ENCODE measurements at regions not wholly inside any gene's neighbourhood (a gene's known extent, or its start where the extent isn't known, plus 50 kb on each side); places are given as distances from the start of the nearest gene placed in this dataset.

DNA sequence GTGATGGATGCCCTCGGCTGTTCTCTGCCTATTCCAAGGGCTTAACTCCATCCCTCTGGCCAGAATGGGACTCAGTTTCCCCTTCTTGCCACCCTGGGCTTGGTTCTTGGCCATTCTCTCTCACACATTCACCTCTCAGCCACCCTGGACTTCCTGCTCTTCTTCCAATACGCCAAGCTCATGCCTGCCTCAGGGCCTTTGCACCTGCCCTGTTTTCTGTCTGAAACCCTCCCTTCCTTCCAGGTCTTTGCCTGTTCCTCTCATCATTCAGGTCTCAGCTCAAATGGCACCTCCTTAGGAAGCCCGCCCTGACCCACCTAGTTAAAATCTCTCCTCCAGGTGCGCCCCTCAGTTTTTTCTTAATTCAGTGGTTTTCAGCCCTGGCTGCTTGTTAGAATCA lies 76.6 kb upstream of the TP53I11 start:
- DNase-seq = no peak
- no peaks in the 10 kb centered on the region for H3K27me3 Mint-ChIP-seq
- no peak overlapping the region for H3K4me3 Mint-ChIP-seq
- H3K27ac Mint-ChIP-seq = no peak overlapping the region
- peaks cover 12% of the 10 kb centered on the region for H3K4me1 Mint-ChIP-seq
- no peaks in the 10 kb centered on the region for H3K9me3 Mint-ChIP-seq
- H3K36me3 Mint-ChIP-seq = no peaks in the 10 kb centered on the region

DNA sequence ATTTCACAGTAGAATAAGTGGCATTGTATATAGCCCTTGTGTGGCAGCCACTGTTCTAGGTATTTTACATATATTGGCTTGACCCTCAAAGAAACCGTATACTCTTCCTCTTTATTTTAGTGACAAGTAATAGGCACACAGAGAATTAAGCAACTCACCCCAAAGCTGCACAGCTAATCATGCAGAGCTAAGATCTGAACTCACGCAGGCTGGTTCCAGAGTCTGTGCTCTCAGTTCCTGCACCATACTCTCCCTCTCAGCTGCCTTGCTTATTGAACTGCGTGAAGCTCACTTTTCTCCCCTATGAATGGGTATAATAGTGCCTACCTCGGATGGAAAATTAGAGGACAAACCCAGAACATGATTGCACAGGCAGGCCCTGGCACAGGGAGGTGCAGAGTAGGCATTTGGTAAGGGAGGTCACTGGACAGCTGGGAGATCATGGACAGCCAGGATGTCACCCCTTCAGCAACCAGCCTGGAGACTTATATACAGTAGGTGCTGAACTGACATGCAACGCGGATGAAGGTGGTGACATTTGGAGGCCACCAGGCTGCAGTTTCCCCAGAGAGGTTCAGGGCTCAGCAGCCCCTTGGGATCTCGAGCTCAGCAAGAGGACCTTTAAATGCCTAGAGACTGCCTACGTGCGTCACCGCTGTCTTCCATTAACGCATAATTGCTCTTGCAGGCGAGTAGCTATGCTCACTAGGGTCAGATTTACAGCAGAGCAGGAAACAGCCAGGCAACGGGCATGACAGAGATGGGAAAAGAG lies 78.4 kb upstream of the TP53I11 start:
- Mint-ChIP-seq H3K4me1 (peaks cover 12% of the 10 kb centered on the region), H3K27me3 (no peaks in the 10 kb centered on the region), H3K27ac (no peak overlapping the region), H3K9me3 (no peaks in the 10 kb centered on the region), H3K4me3 (no peak overlapping the region), H3K36me3 (no peaks in the 10 kb centered on the region)
- DNase-seq = no peak

DNA sequence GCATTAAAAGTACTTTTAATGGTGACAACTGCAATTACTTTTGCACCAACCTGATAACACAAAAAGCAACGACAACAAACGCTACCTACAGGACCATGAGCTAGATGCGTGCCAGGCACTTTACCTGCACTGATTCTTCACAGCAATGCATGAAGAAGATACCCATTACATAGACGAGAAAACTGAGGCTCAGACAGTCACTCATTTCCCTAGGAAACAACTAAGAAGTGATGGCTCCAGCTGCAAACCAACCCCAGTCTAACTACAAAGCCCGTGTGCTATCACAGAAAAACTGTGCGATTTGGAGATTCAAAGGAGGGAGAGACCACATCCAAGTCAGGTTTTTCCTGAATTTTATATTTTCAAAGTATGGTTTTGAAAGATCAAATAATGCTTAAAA lies 80.1 kb upstream of the TP53I11 start:
- DNase-seq = no peak
- Mint-ChIP-seq H3K9me3 (no peaks in the 10 kb centered on the region), H3K36me3 (no peaks in the 10 kb centered on the region), H3K4me1 (peaks cover 6% of the 10 kb centered on the region), H3K27ac (no peak overlapping the region), H3K4me3 (no peak overlapping the region), H3K27me3 (no peaks in the 10 kb centered on the region)

DNA sequence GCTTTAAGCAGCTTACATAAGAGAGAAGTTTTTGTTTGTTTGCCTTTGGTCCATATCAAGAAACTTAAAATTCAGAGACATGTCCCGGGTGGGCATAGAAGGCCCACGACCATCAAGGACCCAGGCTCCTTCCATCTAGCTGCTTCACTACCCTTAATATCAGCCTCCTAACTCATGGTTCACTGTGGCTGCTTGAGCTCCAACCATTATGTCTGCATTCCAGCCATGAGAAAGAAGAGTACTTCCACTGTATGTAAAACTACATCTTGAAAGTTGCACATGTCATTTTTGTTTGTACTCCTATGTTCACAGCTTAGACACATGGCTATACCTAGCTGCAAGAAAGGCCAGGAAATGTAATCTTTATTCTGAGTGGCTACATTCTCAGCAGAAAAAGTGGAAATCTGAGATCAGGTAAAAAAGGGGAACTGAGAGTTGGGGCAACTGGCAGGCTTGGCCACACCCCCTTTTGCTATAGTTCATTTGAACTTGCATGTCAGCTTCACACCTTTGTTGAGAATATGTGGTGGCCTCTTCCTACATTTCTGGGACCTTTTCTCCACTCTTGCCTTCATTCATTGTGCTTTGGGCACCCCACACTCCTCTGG lies 81.3 kb upstream of the TP53I11 start:
- H3K4me3 Mint-ChIP-seq = no peak overlapping the region
- no peaks in the 10 kb centered on the region for H3K9me3 Mint-ChIP-seq
- H3K4me1 Mint-ChIP-seq = no peaks in the 10 kb centered on the region
- H3K27me3 Mint-ChIP-seq = no peaks in the 10 kb centered on the region
- H3K27ac Mint-ChIP-seq = no peak overlapping the region
- no peak for DNase-seq
- no peaks in the 10 kb centered on the region for H3K36me3 Mint-ChIP-seq

DNA sequence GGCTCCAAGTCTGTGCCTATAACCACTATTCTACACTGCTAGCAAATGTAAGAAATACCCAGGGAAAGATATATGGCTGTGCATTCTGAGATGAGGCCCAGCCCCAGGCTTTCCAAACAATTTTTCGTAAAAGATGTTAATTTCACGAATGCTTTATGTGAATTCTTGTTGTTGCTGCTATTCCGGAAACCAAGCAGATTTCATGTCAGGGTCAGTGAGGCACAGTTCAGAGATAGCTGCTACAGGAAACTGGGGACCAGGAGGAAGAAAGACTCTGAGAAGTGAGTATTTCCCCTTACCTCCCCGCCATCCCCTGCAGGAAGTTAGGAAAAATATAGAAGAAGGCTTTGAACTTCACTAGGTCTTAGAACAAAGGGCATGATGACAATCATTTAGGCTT lies 84.7 kb upstream of the TP53I11 start:
- no peaks in the 10 kb centered on the region for H3K4me1 Mint-ChIP-seq
- no peaks in the 10 kb centered on the region for H3K27me3 Mint-ChIP-seq
- H3K36me3 Mint-ChIP-seq = no peaks in the 10 kb centered on the region
- peaks cover 13% of the 10 kb centered on the region for H3K9me3 Mint-ChIP-seq
- no peak for DNase-seq
- no peak overlapping the region for H3K4me3 Mint-ChIP-seq
- H3K27ac Mint-ChIP-seq = no peak overlapping the region

DNA sequence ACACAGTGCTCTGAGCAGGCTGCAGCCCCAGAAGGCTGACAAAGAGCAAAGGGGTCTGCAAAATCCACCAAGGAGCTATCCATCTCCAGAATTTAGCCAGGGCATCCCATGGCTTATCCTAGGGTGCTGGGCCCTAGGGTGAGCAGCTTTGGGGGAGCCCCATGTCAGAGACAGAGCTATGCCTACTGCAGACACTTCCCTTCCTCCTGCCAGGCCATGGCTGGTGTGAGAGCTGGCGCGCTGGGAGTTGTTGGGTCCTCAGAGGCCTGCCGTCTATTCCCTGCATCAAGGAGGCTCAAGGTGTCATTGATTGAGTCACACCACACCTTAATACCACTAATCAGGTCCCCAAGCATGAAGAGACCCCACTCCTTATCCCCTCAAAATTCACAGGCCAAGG lies 85.3 kb upstream of the TP53I11 start:
- no peak overlapping the region for H3K27ac Mint-ChIP-seq

DNA sequence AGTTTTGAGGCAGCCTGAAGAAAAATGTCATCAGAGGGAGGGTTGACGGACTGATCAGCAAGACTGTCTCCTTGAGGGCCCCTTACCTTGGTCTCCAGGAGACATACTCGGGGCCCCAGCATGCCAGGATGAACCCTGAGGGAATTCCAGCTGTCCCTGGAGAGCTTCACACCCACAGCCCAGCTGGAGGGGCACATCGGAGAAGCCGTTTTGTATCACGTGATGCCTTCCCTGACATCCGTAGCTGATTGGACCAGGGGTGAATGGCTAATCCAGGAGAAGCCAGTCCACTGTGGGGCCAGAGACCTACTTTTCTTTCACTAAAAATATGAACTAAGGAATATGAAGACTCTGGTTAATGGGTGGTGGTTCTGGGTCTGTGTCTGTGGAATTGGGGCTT lies 86.0 kb upstream of the TP53I11 start:
- no peaks in the 10 kb centered on the region for H3K27me3 Mint-ChIP-seq
- H3K36me3 Mint-ChIP-seq = no peaks in the 10 kb centered on the region
- peaks cover 13% of the 10 kb centered on the region for H3K9me3 Mint-ChIP-seq
- no peak overlapping the region for H3K27ac Mint-ChIP-seq
- H3K4me1 Mint-ChIP-seq = no peaks in the 10 kb centered on the region
- H3K4me3 Mint-ChIP-seq = no peak overlapping the region
- DNase-seq = no peak

More for the DNA sequence above, 85.3 kb upstream of the TP53I11 start:
- Mint-ChIP-seq H3K4me3 (no peak overlapping the region), H3K4me1 (no peaks in the 10 kb centered on the region), H3K27me3 (no peaks in the 10 kb centered on the region), H3K9me3 (peaks cover 13% of the 10 kb centered on the region), H3K36me3 (no peaks in the 10 kb centered on the region)
- no peak for DNase-seq

DNA sequence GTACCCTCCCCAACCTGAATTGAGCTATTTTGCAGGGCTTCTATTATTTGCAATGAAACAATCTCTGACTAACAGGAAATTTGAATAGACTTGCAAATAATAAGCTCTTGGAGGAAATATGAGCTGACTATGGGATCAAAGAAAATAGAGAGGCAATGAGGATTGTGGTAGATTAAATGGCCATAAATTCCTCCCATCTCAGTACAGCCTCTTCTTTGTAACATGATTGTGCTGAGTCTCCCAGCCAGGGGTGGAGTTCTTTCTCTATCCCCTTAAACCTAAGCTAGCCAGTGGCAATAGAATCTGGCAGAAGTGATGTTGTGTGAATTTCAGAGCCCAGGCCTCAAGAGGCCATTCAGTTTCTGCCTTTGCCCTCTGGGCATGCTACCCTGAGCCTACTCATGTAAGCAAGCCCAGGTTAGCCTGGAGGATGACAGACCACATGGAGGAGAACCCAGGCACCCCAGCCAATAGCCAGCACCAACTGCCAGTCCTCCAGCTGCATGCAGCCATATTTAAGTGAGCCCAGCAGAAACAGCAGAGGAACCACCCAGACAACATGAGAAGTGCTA lies 86.8 kb upstream of the TP53I11 start:
- Mint-ChIP-seq H3K4me3 (no peak overlapping the region), H3K27me3 (no peaks in the 10 kb centered on the region), H3K36me3 (no peaks in the 10 kb centered on the region), H3K27ac (no peak overlapping the region), H3K4me1 (no peaks in the 10 kb centered on the region), H3K9me3 (peaks cover 13% of the 10 kb centered on the region)
- DNase-seq = no peak

DNA sequence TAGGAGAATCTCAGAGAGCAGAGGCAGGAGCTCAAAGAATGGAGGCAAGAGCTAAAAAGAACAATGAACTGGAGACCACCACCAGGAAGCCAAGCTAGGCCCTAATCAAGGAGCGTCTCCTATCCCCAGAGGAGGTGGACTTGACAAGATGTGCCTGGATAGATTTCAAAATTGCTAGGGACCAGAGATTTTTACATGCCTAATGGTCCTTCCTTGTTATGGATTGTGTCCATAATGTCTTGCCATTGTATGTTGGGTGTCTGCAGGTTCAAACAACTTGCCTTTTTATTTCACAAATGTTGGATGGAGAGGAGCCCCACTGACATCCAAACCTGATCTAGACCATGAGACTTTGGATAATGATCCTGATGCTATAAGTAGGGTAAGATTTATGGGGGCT lies 88.2 kb upstream of the TP53I11 start:
- no peak overlapping the region for H3K4me3 Mint-ChIP-seq
- H3K4me1 Mint-ChIP-seq = no peaks in the 10 kb centered on the region
- no peak overlapping the region for H3K27ac Mint-ChIP-seq

DNA sequence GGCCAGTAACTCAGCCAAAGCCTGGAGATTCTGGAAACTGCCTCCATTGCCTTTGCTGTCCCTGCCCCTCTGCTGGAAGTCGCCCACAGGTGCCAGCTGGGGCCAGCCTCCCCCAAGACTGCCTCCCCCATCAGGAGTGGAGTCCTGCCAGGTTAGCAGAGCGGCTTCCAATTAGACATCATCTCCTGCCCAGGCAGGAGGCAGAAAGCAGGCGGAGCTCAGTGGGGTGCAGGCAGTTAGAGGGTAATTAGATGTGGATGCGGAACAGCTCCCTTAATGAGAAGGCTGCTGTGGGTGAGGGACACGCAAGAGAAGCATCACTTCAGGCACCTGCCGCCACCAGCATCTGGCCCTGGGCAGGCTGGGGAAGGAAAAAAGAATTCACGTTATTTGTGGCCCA lies 90.9 kb upstream of the TP53I11 start:
- no peak for DNase-seq
- peaks cover 5% of the 10 kb centered on the region for H3K4me1 Mint-ChIP-seq
- H3K4me3 Mint-ChIP-seq = no peak overlapping the region
- no peak overlapping the region for H3K27ac Mint-ChIP-seq
- H3K27me3 Mint-ChIP-seq = no peaks in the 10 kb centered on the region
- H3K36me3 Mint-ChIP-seq = no peaks in the 10 kb centered on the region
- H3K9me3 Mint-ChIP-seq = peaks cover 13% of the 10 kb centered on the region

More for the DNA sequence above, 88.2 kb upstream of the TP53I11 start:
- Mint-ChIP-seq H3K27me3 (no peaks in the 10 kb centered on the region), H3K36me3 (no peaks in the 10 kb centered on the region), H3K9me3 (peaks cover 13% of the 10 kb centered on the region)
- DNase-seq = no peak

DNA sequence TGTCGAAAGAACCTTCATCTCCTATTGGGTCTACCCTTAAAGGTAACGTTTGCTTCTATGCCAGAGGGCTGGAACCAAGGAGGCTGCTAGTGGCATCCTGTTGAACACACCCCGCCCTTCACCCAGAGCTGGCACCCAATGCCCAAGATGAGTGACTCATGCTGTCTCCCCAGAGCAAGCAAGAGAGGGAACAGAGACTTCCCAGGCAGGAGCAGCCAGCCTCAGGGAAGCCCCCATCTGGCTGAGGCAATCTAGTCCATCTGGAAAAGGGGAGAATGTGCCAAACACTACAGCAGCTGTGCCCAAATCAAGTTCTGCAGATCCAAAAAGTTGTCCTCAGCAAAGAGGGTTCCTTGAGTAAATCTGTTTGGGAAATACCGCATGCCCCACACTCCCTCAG lies 91.9 kb upstream of the TP53I11 start:
- no peak overlapping the region for H3K27ac Mint-ChIP-seq
- no peaks in the 10 kb centered on the region for H3K36me3 Mint-ChIP-seq
- H3K4me1 Mint-ChIP-seq = peaks cover 5% of the 10 kb centered on the region
- no peaks in the 10 kb centered on the region for H3K27me3 Mint-ChIP-seq
- no peak overlapping the region for H3K4me3 Mint-ChIP-seq
- H3K9me3 Mint-ChIP-seq = peaks cover 13% of the 10 kb centered on the region
- no peak for DNase-seq

DNA sequence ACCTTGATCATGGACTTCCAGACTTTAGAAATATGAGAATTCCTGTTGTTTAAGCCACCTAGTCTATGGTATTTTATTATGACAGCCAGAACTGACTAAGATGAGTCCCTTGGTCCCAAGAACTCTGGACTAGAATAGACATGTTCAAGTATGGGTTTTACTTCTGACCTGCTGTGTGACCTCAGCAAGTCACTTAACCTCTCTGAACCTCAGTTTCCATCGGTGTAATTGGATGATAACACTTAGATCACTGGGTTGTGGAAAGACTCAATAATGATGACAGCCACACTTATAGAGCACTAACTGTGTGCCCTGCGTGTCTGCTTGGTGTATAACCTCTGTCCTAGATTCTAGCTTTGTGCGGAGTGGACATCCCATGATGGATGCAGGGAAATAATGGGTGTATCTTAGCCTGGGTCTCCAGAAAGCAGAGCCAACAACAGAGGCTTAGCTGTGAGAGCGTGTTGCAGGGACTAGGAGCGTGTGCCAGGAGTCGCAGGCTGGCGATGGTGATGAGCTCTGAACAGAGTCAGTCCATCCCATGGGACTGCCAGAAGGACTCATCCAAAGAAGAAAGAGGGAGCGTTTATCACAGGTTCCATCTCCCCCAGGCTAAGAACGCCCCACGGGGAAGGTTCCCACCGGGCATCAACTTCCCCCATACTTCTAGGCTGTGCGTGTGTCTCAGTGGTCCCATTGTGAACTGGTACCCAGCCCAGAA lies 93.2 kb upstream of the TP53I11 start:
- Mint-ChIP-seq H3K36me3 (no peaks in the 10 kb centered on the region), H3K4me1 (peaks cover 5% of the 10 kb centered on the region), H3K9me3 (peaks cover 4% of the 10 kb centered on the region), H3K4me3 (no peak overlapping the region), H3K27me3 (no peaks in the 10 kb centered on the region), H3K27ac (no peak overlapping the region)
- no peak for DNase-seq

DNA sequence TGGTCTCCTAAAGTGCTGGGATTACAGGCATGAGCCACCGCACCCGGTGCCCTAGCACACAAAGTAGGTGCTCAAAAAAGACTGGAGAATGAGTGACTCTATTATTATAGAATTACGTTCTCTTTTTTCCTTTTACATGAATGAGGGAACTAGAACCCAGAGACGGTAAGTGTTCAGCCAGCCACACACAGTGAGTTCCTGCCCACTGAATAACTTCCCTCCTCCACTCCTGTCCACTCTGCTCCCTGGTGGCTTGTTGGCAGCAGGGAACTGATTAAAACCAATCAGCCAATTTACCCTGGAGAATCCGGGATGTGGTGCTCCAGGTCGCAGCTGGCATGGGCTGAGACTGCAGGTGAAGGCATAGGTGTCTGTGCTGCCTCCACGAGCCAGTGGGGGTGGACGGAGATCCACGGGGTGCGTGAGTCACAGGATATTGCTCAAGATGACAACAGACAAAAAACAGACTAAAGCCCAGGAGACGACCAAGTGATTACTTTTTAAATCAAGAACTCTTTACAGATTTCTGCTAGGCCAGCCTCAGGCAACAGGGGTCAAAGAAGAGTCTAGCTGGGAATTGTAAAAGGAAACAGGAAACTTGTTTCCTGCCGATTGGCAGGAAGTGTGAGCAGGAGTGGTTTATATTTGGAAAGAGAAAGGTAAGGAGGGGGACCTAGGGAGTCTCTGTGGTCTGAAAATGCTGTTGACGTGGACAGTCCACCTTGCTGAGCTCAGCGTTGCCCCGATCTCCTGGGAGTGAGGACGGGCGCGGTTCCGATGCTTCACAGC lies 95.2 kb upstream of the TP53I11 start:
- H3K4me3 Mint-ChIP-seq = no peak overlapping the region
- DNase-seq = no peak
- no peaks in the 10 kb centered on the region for H3K27me3 Mint-ChIP-seq
- no peaks in the 10 kb centered on the region for H3K36me3 Mint-ChIP-seq
- H3K27ac Mint-ChIP-seq = no peak overlapping the region
- H3K4me1 Mint-ChIP-seq = peaks cover 5% of the 10 kb centered on the region
- H3K9me3 Mint-ChIP-seq = no peaks in the 10 kb centered on the region

DNA sequence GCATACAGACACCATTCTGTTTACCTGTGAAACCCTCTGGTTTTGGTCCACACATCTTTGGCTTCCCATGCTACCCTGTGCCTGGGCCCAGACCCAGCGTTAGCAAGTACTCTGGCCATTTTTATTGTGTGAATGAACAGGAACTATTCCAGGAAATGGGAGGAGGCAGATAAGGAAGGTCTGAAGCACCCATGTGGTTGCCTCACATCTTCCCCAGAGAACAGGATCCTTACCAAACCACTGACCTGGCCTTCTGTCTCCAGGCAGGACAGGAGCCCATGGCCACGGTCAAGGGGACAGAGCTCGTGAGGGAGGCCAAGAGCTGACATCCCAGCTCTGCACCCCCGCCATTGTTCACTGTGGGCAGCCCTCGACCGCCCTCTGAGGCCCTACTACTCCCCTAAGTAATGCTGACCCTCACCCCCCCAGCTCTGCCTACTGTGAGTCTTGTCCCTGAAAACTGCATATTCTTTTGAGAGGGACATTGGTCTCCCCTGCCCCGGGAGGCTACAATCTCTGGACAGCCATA lies 97.7 kb upstream of the TP53I11 start:
- peaks cover 5% of the 10 kb centered on the region for H3K4me1 Mint-ChIP-seq
- no peaks in the 10 kb centered on the region for H3K9me3 Mint-ChIP-seq
- H3K36me3 Mint-ChIP-seq = no peaks in the 10 kb centered on the region
- H3K4me3 Mint-ChIP-seq = no peak overlapping the region
- H3K27me3 Mint-ChIP-seq = no peaks in the 10 kb centered on the region
- no peak for DNase-seq
- H3K27ac Mint-ChIP-seq = no peak overlapping the region
